ENCODE measurements at regions not wholly inside any gene's neighbourhood (a gene's known extent, or its start where the extent isn't known, plus 50 kb on each side); places are given as distances from the start of the nearest gene placed in this dataset.

GRCh38 chr1:98201666-98202081, 280.8 kb upstream of the DPYD start:
- no peak for DNase-seq (ENCODE audit: low spot score)

- no peak for DNase-seq (ENCODE audit: low spot score)
Observed at GRCh38 chr1:98197356-98197755, 276.5 kb upstream of the DPYD start.

- no peak for DNase-seq (ENCODE audit: low spot score)
Observed at GRCh38 chr1:98196012-98196411, 275.2 kb upstream of the DPYD start.

GRCh38 chr1:98188774-98189173, 267.9 kb upstream of the DPYD start:
- DNase-seq (ENCODE audit: low spot score): no peak

- no peak for DNase-seq (ENCODE audit: low spot score)
Observed at GRCh38 chr1:98184856-98185255, 264.0 kb upstream of the DPYD start.

- DNase-seq (ENCODE audit: low spot score): no peak
Observed at GRCh38 chr1:98181036-98181764, 260.4 kb upstream of the DPYD start.

GRCh38 chr1:98179151-98179773, 258.4 kb upstream of the DPYD start:
- no peak for DNase-seq (ENCODE audit: low spot score)

- DNase-seq (ENCODE audit: low spot score): no peak
Observed at GRCh38 chr1:98177751-98178150, 256.9 kb upstream of the DPYD start.

GRCh38 chr1:98176936-98177335, 256.1 kb upstream of the DPYD start:
- DNase-seq (ENCODE audit: low spot score): no peak

- no peak for DNase-seq (ENCODE audit: low spot score)
Observed at GRCh38 chr1:98176414-98176813, 255.6 kb upstream of the DPYD start.

GRCh38 chr1:98172578-98172977, 251.7 kb upstream of the DPYD start:
- DNase-seq (ENCODE audit: low spot score): no peak

- no peak for DNase-seq (ENCODE audit: low spot score)
Observed at GRCh38 chr1:98172022-98172421, 251.2 kb upstream of the DPYD start.

- no peak for DNase-seq (ENCODE audit: low spot score)
Observed at GRCh38 chr1:98164509-98164908, 243.7 kb upstream of the DPYD start.

- DNase-seq (ENCODE audit: low spot score): no peak
Observed at GRCh38 chr1:98157524-98158313, 236.9 kb upstream of the DPYD start.

GRCh38 chr1:98147280-98147679, 226.4 kb upstream of the DPYD start:
- DNase-seq (ENCODE audit: low spot score): no peak

GRCh38 chr1:98145655-98146054, 224.8 kb upstream of the DPYD start:
- no peak for DNase-seq (ENCODE audit: low spot score)

- DNase-seq (ENCODE audit: low spot score): no peak
Observed at GRCh38 chr1:98143403-98143802, 222.6 kb upstream of the DPYD start.

GRCh38 chr1:98133131-98133530, 212.3 kb upstream of the DPYD start:
- no peak for DNase-seq (ENCODE audit: low spot score)

GRCh38 chr1:98130408-98130807, 209.6 kb upstream of the DPYD start:
- no peak for DNase-seq (ENCODE audit: low spot score)

- no peak for DNase-seq (ENCODE audit: low spot score)
Observed at GRCh38 chr1:98129491-98129890, 208.7 kb upstream of the DPYD start.

GRCh38 chr1:98126740-98127139, 205.9 kb upstream of the DPYD start:
- DNase-seq (ENCODE audit: low spot score): no peak

GRCh38 chr1:98121646-98122045, 200.8 kb upstream of the DPYD start:
- no peak for DNase-seq (ENCODE audit: low spot score)

- peak; percentile 28 for DNase-seq (ENCODE audit: low spot score)
Observed at GRCh38 chr1:98119796-98120195, 199.0 kb upstream of the DPYD start.

Measured in NAMALWA (cell line).